Loucy (cell line): ENCODE measurements at regions not wholly inside any gene's neighbourhood (a gene's known extent, or its start where the extent isn't known, plus 50 kb on each side); places are given as distances from the start of the nearest gene placed in this dataset.

Experiments
- CTCF ChIP-seq: fragments of 200-600 bp; sonication (generic); conservative IDR thresholded peaks from 2 replicates; pipeline ENCODE4 v1.5.1; 2014; ENCODE audit warnings: mild to moderate bottlenecking, antibody characterized with exemption, low read length
- EZH2phosphoT487 ChIP-seq: fragments of 200-600 bp; IDR thresholded peaks from 2 replicates; pipeline ENCODE4 v1.6.1; 2018; ENCODE audit warnings: antibody characterized with exemption, mild to moderate bottlenecking, moderate library complexity, borderline replicate concordance

DNA sequence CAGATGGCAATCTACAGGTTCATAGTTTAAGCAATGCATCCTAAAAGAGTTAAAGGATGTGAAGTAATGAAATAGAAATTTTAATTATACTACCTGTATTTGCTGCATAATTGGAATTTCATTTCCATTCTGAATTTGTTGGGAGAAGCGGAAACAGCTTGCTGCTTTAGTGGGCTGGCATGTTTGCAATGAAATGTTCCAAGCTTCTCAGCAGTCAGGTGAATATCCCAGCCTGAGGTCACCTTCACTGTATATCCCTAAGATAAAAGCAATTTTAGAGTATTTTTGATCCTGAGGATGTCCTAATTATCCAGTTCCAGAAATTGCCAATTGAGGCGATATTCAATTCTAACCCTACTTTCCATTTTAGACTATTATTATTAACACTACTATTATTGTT is 136.1 kb upstream of the ARSJ start:
- no peak for TF ChIP-seq CTCF
- TF ChIP-seq EZH2phosphoT487 = no peak
